ENCODE measurements at regions not wholly inside any gene's neighbourhood (a gene's known extent, or its start where the extent isn't known, plus 50 kb on each side); places are given as distances from the start of the nearest gene placed in this dataset.

DNA sequence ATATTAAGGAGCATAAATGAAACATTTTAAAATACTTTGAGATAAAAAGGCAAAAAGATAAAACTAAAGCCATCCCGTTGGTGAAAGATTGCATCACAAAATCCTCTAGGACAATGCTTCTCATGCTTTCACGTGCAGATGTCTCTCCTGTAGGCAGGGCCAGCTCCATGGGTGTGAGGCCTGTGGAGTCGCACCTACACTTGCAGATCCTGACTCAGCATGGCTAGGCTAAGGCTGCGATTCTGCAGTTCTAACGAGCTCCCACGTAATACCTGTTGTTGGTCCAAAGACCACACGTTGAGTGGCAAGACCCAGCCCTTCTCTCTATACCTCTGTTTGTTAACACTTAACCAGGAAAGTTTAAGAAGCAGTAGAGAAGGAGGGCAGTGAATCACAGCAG, 62.1 kb upstream of the CAPRIN1 start:
- BruUV-seq (replicated peaks): no TSS peak
- Histone ChIP-seq H3K27ac (ENCODE audit: low read depth, low read length, poor library complexity, severe bottlenecking) (peak overlapping the region; percentile 61), H3K4me1 (ENCODE audit: insufficient read depth, low read length, poor library complexity, severe bottlenecking) (peaks cover 17% of the 10 kb centered on the region), H3K27me3 (replicated peaks; ENCODE audit: insufficient read depth, low read depth, low read length, poor library complexity) (no peaks in the 10 kb centered on the region), H3K4me3 (ENCODE audit: low read depth, low read length, poor library complexity, severe bottlenecking) (no peak overlapping the region), H3K36me3 (ENCODE audit: insufficient read depth, low read length, poor library complexity, severe bottlenecking) (no peaks in the 10 kb centered on the region), H3K9me3 (ENCODE audit: low read depth, low read length, poor library complexity, severe bottlenecking) (peaks cover 8% of the 10 kb centered on the region)
- intact Hi-C loops (cut with micrococcal nuclease; ENCODE audit: unreplicated experiment): loop anchor here (5.0 kb wide), 1 partner anchor 503 kb away; no protein-coding TSS in a partner anchor
- POLR2A ChIA-PET (ENCODE audit: low non-redundant PET): no interaction called here
- no peak for TF ChIP-seq EZH2 (IDR thresholded peaks at IDR 0.05; ENCODE audit: borderline replicate concordance, low read depth, low read length, poor library complexity, severe bottlenecking)
- TF ChIP-seq, protein P1, sequence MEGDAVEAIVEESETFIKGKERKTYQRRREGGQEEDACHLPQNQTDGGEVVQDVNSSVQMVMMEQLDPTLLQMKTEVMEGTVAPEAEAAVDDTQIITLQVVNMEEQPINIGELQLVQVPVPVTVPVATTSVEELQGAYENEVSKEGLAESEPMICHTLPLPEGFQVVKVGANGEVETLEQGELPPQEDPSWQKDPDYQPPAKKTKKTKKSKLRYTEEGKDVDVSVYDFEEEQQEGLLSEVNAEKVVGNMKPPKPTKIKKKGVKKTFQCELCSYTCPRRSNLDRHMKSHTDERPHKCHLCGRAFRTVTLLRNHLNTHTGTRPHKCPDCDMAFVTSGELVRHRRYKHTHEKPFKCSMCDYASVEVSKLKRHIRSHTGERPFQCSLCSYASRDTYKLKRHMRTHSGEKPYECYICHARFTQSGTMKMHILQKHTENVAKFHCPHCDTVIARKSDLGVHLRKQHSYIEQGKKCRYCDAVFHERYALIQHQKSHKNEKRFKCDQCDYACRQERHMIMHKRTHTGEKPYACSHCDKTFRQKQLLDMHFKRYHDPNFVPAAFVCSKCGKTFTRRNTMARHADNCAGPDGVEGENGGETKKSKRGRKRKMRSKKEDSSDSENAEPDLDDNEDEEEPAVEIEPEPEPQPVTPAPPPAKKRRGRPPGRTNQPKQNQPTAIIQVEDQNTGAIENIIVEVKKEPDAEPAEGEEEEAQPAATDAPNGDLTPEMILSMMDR (conservative IDR thresholded peaks at IDR 0.05; ENCODE audit: low read depth, low read length): no peak
- DNase-seq (ENCODE audit: low spot score): no peak
- CTCF ChIA-PET: interaction anchor here (0.6 kb wide), 1 partner anchor 52 kb away, joined by 3 read pairs; no protein-coding TSS in a partner anchor

DNA sequence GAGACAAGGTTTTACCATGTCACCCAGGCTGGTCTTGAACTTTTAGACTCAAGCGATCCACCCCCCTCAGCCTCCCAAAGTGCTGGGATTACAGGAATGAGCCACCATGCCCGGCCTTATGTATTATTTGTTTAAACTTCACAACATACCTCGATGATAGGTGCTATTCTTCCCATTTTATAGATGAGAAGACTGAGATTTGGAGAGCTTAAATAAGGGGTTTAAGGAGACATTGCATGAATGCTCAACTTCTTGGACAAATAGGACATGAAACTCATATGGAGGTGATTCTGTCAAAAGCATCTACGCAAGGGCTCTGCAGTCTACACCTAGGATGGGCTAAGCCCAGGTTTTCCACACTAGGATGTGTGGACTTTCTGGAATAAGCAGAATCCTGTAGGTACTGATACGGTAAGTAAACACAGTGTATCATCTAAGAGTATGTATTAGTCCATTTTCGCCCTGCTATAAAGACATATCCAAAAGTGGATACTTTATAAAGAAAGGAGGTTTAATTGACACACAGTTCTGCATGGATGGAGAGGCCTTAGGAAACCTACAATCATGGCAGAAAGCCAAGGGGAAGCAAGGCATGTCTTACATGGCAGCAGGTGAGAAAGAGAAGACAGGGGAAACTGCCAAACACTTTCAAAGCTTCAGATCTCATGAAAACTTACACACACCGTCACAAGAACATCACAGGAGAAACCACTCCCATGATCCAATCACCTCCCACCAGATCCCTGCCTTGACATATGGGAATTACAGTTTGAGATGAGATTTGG, 62.8 kb upstream of the CAPRIN1 start:
- Histone ChIP-seq H3K36me3 (ENCODE audit: insufficient read depth, low read length, poor library complexity, severe bottlenecking) (no peaks in the 10 kb centered on the region), H3K27ac (ENCODE audit: low read depth, low read length, poor library complexity, severe bottlenecking) (peak overlapping the region; percentile 61), H3K4me1 (ENCODE audit: insufficient read depth, low read length, poor library complexity, severe bottlenecking) (peaks cover 17% of the 10 kb centered on the region), H3K27me3 (replicated peaks; ENCODE audit: insufficient read depth, low read depth, low read length, poor library complexity) (no peaks in the 10 kb centered on the region), H3K4me3 (ENCODE audit: low read depth, low read length, poor library complexity, severe bottlenecking) (no peak overlapping the region), H3K9me3 (ENCODE audit: low read depth, low read length, poor library complexity, severe bottlenecking) (peaks cover 8% of the 10 kb centered on the region)
- ChIA-PET CTCF (interaction anchor here (0.6 to 2.4 kb wide), 20 partner anchors 9 to 945 kb away, joined by 3 to 41 read pairs (median 5); no protein-coding TSS in a partner anchor), POLR2A (ENCODE audit: low non-redundant PET) (interaction anchor here (0.5 kb wide), 1 partner anchor 118 kb away, joined by 6 read pairs; no protein-coding TSS in a partner anchor)
- intact Hi-C loops (cut with micrococcal nuclease; ENCODE audit: unreplicated experiment): loop anchor here (1.0 to 5.0 kb wide), 3 partner anchors 130 to 504 kb away; no protein-coding TSS in a partner anchor
- no TSS peak for BruUV-seq (replicated peaks)
- TF ChIP-seq EZH2 (IDR thresholded peaks at IDR 0.05; ENCODE audit: borderline replicate concordance, low read depth, low read length, poor library complexity, severe bottlenecking): no peak
- TF ChIP-seq, protein P1 (conservative IDR thresholded peaks at IDR 0.05; ENCODE audit: low read depth, low read length): no peak
- DNase-seq (ENCODE audit: low spot score): no peak

DNA sequence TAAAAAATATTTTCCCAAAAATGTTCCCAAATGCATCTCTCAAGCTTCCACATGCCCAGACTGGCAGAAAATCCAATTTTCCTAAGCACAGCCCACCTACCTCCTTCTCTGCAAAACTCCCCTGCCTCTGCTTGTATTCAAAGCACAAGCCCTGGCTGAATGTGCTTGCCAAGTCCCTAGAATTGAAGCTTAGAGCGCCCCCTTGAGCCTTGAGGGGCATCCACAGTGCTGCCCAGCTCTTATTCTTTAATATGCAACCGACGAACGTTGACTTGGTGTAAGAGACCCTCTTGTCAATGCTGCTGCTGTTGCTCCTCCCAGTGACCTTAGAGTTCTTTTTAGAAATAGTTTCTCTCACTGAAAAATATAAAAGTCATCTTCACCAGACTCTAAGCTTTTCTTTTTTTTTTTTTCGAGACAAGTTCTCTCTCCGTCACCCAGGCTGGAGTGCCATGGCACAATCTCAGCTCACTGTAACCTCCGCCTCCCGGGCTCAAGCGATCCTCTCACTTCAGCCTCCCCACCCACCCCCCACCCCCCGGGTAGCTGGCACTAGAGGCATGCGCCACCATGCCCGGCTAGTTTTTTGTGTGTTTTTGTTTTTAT, 63.5 kb upstream of the CAPRIN1 start:
- ChIA-PET POLR2A (ENCODE audit: low non-redundant PET) (interaction anchor here (0.5 to 0.8 kb wide), 5 partner anchors 9 to 370 kb away, joined by 3 to 6 read pairs (median 3); partner anchors contain the start of gene ABTB2), CTCF (interaction anchor here (0.5 to 2.4 kb wide), 37 partner anchors 9 to 946 kb away, joined by 3 to 41 read pairs (median 4); no protein-coding TSS in a partner anchor)
- H3K27ac ChIP-seq (ENCODE audit: low read depth, low read length, poor library complexity, severe bottlenecking): no peak overlapping the region
- H3K4me1 ChIP-seq (ENCODE audit: insufficient read depth, low read length, poor library complexity, severe bottlenecking): peaks cover 17% of the 10 kb centered on the region
- H3K9me3 ChIP-seq (ENCODE audit: low read depth, low read length, poor library complexity, severe bottlenecking): peaks cover 8% of the 10 kb centered on the region
- H3K36me3 ChIP-seq (ENCODE audit: insufficient read depth, low read length, poor library complexity, severe bottlenecking): no peaks in the 10 kb centered on the region
- no peak for TF ChIP-seq EZH2 (IDR thresholded peaks at IDR 0.05; ENCODE audit: borderline replicate concordance, low read depth, low read length, poor library complexity, severe bottlenecking)
- TF ChIP-seq, protein P1 (conservative IDR thresholded peaks at IDR 0.05; ENCODE audit: low read depth, low read length): peak; percentile 100
- H3K27me3 ChIP-seq (replicated peaks; ENCODE audit: insufficient read depth, low read depth, low read length, poor library complexity): no peaks in the 10 kb centered on the region
- no TSS peak for BruUV-seq (replicated peaks)
- peak; percentile 99 for DNase-seq (ENCODE audit: low spot score)
- H3K4me3 ChIP-seq (ENCODE audit: low read depth, low read length, poor library complexity, severe bottlenecking): no peak overlapping the region
- intact Hi-C loops (cut with micrococcal nuclease; ENCODE audit: unreplicated experiment): loop anchor here (1.0 to 5.0 kb wide), 3 partner anchors 130 to 504 kb away; no protein-coding TSS in a partner anchor
